ENCODE measurements at regions not wholly inside any gene's neighbourhood (a gene's known extent, or its start where the extent isn't known, plus 50 kb on each side); places are given as distances from the start of the nearest gene placed in this dataset.

DNA sequence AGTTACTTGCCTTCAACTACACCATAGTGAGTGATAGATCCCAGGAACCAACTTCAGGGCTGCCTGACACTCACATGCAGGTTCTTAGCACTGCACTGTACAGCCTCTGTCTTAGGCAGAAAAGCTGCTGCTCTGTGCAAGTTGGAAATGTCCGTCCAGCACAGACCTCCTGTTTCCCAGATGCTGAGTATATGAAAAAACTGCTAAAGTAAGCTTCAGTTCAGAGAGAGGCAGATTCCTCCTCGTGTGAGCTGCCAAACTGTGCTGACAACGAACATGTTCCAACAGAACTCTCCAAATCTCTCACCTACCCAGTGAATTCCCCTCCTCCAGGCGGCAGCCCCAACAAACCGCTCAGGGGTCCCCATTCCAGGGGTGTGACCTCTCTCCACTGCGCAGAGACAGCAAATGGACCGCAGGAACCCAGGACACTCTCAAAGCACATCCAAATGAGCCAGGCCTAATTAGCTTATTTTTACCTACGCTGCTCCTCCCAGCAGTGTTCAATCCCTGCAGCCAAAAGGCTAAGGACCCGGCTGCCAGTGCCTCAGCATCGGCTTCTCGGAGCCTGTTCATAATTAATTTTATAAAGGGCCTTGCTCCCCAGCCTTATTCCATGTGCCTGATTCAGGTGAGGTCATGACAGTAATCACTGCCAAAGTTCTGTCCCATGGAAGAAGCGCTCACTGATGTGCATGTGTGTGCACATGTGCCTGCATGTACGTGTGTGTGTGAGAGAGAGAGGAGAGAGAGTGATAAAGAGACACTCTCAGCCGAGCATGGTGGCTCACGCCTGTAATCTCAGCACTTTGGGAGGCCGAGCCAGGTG lies 159.5 kb upstream of the AUTS2 start:
- TF ChIP-seq EZH2 (IDR thresholded peaks at IDR 0.05; ENCODE audit: borderline replicate concordance, low read depth, low read length, poor library complexity, severe bottlenecking) = no peak
- TF ChIP-seq, protein P1, sequence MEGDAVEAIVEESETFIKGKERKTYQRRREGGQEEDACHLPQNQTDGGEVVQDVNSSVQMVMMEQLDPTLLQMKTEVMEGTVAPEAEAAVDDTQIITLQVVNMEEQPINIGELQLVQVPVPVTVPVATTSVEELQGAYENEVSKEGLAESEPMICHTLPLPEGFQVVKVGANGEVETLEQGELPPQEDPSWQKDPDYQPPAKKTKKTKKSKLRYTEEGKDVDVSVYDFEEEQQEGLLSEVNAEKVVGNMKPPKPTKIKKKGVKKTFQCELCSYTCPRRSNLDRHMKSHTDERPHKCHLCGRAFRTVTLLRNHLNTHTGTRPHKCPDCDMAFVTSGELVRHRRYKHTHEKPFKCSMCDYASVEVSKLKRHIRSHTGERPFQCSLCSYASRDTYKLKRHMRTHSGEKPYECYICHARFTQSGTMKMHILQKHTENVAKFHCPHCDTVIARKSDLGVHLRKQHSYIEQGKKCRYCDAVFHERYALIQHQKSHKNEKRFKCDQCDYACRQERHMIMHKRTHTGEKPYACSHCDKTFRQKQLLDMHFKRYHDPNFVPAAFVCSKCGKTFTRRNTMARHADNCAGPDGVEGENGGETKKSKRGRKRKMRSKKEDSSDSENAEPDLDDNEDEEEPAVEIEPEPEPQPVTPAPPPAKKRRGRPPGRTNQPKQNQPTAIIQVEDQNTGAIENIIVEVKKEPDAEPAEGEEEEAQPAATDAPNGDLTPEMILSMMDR (conservative IDR thresholded peaks at IDR 0.05; ENCODE audit: low read depth, low read length) = no peak

Data from A673 (cell line).